HG03442 (cell line): ENCODE measurements at regions not wholly inside any gene's neighbourhood (a gene's known extent, or its start where the extent isn't known, plus 50 kb on each side); places are given as distances from the start of the nearest gene placed in this dataset.

Source experiments
- ATAC-seq: cut with Tn5 transposase; IDR thresholded peaks from one replicate; pipeline ENCODE4 v1.9.1; 2021; ENCODE audit warnings: mild to moderate bottlenecking, moderate library complexity; ENCODE audit not compliant: unreplicated experiment

DNA sequence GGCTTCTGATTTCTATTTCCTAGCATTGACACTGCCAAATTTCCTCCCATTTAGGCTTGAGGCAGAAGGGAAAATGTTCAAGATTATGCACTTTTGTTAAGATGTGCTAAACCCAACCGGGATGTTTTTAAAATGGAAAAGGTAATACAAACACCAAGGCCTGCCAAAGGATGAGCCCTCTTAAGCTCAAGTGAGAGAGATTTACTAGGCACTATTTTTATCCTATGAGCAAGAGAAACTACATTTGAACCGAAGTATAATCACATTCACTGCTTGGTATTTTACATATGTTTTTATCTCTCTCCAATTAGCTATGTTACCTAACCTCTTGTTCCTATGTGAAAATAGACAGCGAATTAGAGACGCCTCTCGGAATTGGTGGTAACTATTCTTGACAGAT is 295.8 kb downstream of the GABRB3 start:
- ATAC-seq = no peak

GRCh38 chr15:26475554-26475953 is 297.3 kb downstream of the GABRB3 start:
- ATAC-seq = no peak

DNA sequence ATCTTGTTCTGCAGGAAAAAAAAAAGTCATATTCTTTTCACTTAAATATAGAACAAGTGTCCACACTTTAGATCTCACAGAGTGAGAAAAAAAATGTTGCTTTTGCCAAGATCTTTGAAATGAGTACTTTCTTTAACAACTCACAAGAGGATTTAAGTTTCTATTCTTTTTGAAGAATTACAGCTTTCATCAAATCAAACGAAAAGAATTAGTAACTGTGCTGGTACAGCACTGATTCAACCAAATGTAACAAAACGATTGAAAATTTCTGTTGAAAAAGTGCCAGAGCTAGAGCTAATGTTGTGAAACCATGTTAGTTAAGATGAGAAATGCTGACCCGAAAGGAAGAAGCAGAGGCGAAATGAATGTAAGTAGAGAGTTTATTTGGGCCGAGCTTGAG is 300.2 kb downstream of the GABRB3 start:
- no peak for ATAC-seq

DNA sequence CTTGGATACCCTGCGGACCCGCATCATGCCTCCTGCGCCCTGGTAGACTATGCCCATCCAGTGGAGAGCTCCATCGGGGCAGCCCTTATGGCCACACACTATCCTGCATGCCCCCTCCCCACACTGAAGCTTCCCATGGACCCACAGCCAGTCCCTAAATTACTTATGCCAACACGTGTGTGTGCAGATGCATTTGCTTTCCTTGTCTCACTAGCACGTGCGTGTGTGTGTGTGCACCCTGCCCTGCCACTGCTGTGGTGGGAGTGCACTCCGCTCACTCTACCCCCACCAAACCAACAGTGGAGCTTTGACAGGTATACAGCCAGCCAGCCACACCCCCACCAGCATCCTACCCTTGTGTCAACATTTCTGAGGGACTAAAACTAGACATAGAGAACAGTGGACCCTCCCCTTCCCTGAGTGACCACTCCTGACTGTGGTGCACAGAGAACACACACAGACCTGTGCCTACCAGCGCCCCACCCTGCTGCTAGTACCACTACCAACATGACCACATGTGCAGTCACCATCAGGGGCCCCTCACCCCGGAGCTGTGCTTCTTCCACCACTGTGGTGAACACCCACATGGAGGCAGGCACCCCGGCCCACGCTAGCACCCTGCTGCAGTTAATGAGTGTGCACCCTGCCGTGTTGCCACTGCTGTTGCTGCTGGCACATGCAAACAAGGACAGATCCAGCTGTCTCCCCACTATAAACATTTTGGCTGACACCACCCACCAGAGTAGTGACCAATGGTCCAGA is 310.8 kb downstream of the GABRB3 start:
- ATAC-seq = no peak

DNA sequence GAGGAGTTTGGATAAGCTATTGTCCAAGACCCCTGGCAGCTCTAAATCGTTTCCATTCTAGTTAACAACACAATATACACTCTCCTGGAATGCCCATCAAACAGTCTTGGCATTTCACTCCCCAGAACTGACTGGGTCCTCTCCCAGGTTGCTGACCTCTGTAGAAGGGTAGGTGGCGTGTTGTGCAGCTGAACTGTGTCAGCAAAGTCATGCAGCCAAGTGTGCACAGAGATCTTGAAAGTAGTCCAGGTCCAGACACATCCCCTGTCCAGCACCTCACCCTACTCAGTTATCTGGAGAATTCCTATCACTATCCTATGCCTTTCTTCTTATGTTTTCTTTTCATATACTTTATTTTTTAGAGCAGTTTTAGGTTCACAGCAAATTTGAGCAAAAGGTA is 312.7 kb downstream of the GABRB3 start:
- no peak for ATAC-seq

- no peak for ATAC-seq
Measured at GRCh38 chr15:26455828-26456227, 317.0 kb downstream of the GABRB3 start.

DNA sequence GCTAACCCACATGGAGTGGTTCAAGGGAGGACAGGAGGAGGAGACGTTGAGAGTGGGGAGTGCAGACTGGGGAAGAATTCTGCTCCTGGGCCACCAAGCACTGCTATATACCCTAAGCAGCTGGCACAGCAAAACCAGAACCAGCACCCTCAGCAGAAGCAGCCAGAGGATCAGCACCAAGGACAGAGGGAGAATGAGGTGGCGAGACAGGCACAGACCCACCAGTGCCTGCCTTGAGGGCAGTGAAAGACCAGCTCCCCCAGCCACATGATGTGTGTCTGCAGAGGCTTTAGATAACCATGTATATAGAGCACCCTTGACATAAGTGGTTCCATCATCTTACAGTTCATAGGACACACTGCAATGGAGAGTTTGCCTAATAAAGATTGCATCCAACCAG is 319.0 kb downstream of the GABRB3 start:
- no peak for ATAC-seq

DNA sequence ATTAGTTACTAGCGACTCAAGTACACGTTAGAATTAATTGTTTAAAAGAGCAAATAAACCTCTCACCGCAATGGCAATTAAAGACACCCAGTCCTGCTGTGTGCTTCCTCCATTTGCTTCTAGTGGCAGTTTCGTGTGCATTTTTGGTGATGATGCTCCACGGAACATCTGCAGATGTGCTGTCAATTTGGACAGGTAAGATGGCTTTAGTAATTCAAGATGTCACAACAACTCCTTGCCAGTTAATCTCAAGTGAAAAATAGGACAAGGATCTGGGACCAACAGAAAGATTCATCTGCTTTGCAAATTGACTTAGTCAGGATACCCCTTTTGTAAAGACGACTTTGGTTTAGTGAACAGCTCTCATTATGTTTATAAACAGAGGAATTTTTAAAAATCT is 320.9 kb downstream of the GABRB3 start:
- ATAC-seq = no peak

DNA sequence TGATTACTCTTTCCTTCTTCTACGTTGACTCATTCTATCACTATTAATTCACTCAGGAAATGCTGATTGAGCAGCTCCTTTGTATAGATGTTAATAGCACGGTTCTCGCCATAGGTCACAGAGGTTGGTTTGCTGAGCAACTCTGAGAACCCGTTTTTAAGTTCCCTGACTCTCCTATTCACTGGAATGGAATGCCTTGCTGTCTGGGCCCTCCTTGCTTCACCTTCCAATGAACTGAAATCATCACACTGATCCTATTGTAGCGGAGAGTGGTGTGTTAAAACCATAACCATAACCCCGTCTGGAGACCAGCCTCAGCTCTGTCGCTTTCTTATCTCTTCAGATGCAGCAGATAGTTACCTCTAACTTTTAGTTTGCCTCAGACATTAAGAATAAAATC is 323.6 kb downstream of the GABRB3 start:
- ATAC-seq = no peak

DNA sequence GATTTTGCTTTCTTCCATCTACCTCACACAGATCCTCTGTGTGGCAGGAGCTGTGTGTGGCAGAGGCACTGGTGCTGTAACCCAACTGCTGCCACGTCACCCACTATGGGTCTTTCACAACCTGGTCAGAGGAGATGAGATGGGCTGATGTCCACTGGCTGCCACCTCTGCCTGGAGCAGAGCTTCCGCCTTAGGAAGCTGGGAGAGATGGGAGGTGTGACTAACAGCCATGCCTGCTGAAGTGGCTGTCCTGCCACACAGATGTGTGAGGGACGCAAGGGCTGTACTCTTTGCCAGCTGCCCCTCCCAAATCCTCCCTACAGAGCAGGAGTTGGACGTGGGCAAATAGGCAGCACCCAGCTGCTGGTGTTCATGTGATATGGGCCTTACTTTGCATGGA is 329.5 kb downstream of the GABRB3 start:
- no peak for ATAC-seq

GRCh38 chr15:26442680-26443079 is 330.2 kb downstream of the GABRB3 start:
- no peak for ATAC-seq

GRCh38 chr15:26439681-26440080 is 333.2 kb downstream of the GABRB3 start:
- ATAC-seq = no peak

DNA sequence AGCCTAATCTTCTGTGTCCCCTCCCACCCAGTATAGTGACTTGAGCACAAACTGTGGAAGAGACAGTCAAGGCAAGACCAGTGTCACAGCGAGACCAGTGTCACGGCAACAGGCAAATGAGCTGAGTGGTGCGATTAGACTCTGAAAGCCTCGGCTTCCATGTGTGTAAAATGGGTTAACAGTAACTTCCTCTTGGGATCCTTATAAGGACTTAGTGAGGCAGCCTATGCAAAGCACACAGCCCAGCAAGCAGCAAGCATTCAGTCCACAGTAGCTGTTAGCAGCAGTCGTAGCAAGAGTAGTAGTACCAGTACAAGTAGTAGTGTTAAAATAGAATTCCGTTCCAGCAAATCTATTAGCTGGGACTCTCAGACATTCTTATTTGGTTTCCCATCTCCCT is 334.1 kb downstream of the GABRB3 start:
- ATAC-seq = no peak

GRCh38 chr15:26438316-26438715 is 334.6 kb downstream of the GABRB3 start:
- ATAC-seq = no peak

- ATAC-seq = no peak
Measured at GRCh38 chr15:26433818-26434217, 339.0 kb downstream of the GABRB3 start.

DNA sequence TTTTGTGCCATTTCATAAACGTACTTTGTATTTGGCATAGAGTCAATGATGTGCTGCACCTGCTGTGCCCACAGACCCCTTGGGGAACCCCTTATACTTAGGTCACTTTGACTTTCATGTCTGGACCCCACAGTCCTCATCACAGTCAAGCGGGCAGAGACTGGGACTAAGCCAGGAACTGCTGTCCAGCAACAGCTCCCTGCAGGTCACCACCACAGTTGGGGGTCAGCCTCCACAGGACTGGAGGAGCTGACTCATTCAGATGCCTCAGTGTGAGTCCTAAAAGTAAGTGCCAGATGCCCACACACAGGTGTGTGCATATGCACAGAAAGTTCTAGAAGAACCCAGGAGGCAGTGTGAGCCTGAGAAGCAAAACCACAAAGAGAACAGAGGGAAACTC is 339.8 kb downstream of the GABRB3 start:
- ATAC-seq = no peak

DNA sequence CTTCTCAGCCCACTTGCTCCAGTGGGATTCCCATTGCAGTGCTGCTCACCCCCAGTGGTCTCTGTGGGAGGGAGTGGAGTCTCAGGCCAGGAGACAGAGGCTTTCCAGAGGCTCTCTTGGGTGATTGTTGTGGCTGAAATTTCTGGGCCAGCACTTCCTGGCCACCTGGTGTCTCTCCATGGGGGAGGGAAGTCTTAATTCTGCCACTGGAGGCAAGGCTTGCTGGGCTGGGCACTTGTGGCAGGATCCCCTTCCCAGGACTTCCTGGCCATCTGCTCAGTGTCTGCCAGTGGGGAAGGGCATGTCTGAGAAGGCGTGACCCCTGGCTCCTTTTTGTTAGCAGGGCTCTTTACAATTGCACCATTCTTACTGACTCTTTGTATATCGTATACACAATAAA is 351.8 kb downstream of the GABRB3 start:
- no peak for ATAC-seq

GRCh38 chr15:26395624-26396023 is 377.2 kb downstream of the GABRB3 start:
- ATAC-seq = no peak

GRCh38 chr15:26394801-26395200 is 378.1 kb downstream of the GABRB3 start:
- ATAC-seq = no peak

- ATAC-seq = no peak
Measured at GRCh38 chr15:26392956-26393355, 379.9 kb downstream of the GABRB3 start.

DNA sequence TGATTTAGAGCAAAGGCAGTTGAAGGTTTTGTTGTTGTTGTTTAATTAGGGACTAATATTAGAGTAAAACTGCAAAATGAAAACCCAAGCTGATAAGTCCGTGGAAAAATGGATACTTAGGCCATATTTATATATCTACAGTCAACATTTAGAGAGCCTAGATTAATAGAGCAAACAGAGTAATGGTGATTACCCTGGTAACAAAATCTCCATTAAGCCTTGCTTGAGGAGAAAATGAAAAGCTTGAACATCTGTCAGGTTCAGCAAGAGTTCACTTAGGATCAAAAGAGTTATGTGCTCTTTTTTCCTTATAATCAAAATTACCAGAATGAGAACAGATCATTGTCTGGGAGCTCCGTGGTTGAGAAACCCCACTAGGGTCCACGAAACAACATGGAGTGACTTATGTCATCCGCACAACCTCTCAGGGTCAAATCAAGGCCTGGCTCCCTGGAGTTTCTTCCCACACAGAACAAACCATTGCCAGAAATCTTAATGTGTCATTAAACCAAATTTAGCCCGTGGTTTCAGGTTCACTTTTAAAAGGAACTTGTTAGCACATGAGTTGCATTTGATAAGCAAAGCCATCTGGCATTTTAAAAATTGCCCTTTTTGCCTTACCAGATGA is 381.2 kb downstream of the GABRB3 start:
- no peak for ATAC-seq

GRCh38 chr15:26382444-26383072 is 390.3 kb downstream of the GABRB3 start:
- ATAC-seq = no peak
